GM12873 (cell line): ENCODE measurements at regions not wholly inside any gene's neighbourhood (a gene's known extent, or its start where the extent isn't known, plus 50 kb on each side); places are given as distances from the start of the nearest gene placed in this dataset.
A peak's percentile ranks its signal among the peaks of the same experiment; 100 is the strongest.

Source experiments
- TF ChIP-seq, protein P1 (sequence below): IDR thresholded peaks from 2 replicates; pipeline ENCODE4 v1.5.1; 2012; ENCODE audit warnings: low read depth, mild to moderate bottlenecking, moderate library complexity, low read length, control low read depth; ENCODE audit not compliant: insufficient read depth; ENCODE audit errors: missing control alignments

DNA sequence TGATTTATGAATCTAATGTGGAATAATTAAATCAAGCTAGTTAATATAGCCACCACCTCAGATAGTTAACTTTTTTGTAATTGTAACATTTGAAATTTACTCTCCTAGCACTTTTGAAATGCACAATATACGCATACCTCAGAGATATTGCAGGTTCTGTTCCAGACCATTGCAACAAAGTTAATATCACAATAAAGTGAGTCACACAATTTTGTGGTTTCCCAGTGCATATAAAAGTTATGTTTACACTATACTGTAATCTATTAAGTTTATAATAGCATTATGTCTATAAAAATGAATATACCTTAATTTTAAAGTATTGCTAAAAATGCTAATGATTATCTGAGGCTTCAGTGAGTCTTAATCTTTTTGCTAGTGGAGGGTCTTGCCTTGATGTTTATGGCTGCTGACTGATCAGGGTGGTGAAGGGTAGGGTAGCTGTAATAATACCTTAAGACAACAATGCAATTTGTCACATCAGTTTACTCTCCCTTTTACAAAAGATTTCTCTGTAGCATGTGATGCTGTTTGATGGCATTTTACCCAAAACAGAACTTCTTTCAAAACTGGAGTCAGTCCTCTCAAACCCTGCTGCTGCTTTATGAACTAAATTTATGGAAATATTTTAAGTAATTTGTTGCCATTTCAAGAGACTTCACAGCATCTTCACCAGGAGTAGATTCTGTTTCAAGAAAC, 235.1 kb upstream of the ADAMTSL1 start:
- TF ChIP-seq, protein P1, sequence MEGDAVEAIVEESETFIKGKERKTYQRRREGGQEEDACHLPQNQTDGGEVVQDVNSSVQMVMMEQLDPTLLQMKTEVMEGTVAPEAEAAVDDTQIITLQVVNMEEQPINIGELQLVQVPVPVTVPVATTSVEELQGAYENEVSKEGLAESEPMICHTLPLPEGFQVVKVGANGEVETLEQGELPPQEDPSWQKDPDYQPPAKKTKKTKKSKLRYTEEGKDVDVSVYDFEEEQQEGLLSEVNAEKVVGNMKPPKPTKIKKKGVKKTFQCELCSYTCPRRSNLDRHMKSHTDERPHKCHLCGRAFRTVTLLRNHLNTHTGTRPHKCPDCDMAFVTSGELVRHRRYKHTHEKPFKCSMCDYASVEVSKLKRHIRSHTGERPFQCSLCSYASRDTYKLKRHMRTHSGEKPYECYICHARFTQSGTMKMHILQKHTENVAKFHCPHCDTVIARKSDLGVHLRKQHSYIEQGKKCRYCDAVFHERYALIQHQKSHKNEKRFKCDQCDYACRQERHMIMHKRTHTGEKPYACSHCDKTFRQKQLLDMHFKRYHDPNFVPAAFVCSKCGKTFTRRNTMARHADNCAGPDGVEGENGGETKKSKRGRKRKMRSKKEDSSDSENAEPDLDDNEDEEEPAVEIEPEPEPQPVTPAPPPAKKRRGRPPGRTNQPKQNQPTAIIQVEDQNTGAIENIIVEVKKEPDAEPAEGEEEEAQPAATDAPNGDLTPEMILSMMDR = no peak

DNA sequence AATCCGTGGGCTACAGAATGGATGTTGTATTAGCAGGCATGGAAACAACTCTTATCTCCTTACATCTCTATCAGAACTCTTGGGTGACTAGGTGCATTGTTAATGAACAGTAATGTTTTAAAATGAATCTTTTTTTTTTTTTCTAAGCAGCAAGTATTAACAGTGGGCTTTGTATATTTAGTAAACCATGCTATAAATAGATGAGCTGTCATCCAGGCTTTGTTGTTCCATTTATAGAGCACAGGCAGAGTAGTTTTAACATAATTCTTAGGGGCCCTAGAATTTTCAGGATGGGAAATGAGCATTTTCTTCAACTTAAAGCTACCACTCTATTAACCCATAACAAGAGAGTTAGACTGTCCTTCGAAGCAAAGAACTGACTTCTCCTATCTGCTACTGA, 233.7 kb upstream of the ADAMTSL1 start:
- TF ChIP-seq, protein P1 = no peak

DNA sequence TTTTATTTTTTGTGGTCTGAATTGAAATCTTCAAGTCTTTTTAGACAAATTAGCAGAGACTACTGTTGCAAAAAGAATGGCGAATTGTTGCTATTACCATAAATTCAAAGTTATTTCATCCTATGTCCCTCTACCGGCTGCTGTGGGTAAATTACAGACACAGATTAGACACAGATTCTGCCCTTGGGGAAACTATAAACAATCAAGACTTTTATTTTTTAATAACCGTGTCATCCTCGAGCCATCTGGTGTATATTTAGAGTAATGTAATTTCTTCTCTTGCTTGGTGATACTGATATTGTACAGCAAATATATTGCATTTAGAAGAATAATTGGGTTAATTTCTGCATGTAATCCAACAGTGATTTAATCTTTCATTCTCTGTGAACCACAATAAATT, 228.0 kb upstream of the ADAMTSL1 start:
- TF ChIP-seq, protein P1 = peak; percentile 21

DNA sequence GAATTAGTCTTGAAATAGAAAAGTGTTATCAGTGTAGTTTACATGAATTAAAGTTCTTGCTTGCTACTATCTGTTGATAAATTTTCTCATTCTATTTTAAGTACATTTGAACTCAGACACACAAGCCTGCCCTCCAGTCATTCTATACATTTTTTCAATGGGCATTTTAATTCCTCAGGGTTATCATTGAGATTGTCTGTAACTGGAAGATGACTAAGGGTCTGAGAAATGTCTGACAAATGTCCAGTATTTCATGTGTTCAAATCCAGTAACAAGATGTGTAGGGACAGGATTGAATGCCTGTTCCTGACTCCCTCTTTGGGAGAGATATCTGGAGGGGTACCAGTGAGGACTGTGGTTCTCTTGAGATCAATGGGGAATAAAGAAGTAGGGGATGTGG, 223.9 kb upstream of the ADAMTSL1 start:
- TF ChIP-seq, protein P1 = no peak

DNA sequence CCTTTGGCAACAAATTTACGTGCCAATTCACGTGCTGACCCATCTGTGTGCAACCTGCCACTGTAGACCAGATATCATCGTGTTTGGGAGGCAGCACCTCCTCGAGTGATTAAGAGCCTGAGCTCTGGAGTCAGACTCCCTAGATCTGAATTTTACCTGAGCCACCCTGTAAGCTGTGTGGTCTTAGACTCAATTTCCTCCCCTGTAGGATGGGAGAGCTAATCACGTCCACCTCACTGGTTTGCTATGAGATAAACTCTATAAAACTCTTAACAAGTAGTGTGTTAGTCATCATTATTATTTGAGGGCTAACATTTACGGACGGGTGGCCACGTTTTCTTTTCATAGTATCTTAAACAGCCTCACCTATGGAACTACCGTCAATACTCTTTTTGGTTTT, 220.0 kb upstream of the ADAMTSL1 start:
- TF ChIP-seq, protein P1 = no peak

DNA sequence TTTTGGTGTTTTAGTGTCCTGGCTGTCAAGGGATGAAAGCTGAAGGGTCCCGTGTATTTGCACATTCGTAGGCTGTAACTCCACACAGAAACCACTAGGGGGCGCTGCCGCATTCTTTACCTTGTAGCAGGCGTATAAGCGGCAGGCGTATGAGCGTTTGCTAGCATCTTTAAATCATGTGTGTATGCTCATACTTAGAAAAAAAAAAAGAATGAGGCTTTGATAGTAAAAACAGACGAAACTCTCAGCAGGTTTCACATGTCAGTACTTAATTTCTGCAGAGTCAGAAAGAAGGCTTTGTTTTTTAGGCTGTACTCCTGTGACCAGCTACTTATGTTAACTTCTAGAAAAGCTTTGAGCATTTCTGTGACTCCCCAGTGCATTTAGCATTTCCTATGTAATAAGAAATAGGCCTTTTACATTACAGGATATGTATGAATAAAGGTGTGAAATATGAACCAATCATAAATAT, 218.8 kb upstream of the ADAMTSL1 start:
- TF ChIP-seq, protein P1 = peak; percentile 87

DNA sequence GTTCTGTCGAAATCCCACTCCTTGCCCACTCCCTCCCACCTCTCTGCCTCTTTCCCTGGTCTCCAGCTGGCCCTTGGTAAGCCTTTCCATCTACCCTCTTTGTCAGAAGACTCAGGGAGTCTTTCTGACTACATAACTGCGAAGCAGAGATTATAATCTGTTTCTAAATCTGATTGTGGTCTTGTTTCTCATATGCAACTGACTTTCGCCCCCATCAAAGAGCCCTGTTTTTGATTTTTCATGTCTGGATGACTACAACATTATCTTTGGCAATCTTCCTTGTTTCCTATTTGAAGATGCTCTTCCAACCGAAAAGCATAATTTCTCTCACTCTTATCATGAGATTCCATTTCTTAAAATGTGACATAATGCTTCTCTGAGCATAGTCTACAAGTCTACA, 218.2 kb upstream of the ADAMTSL1 start:
- TF ChIP-seq, protein P1 = no peak
